Caco-2 (cell line): ENCODE measurements at regions not wholly inside any gene's neighbourhood (a gene's known extent, or its start where the extent isn't known, plus 50 kb on each side); places are given as distances from the start of the nearest gene placed in this dataset.

Experiments used
- BruUV-seq: library from RNA; stranded (reverse); fragments of 400-500 nt; replicated peaks from 2 replicates; lab custom pipeline; 2021; lab: Mats Ljungman, UMichigan
- CTCF ChIA-PET: fragments of 300-600 bp; sonication (Branson Sonifier 250); formaldehyde crosslinking; loops from one replicate; lab custom pipeline; 2022; ENCODE audit warnings: antibody characterized with exemption; lab: Charles Lee
- POLR2A ChIA-PET: fragments of 300-600 bp; sonication (Branson Sonifier 250); formaldehyde crosslinking; loops from one replicate; lab custom pipeline; 2022; ENCODE audit warnings: antibody characterized with exemption; lab: Charles Lee
- DNase-seq, 2 experiments: peaks; one replicate each; pipeline versions ENCODE4 v3.0.0 to v3.0.0-alpha.2; 2020 to 2022
- H3K27me3 ChIP-seq: replicated peaks from 2 replicates; pipeline ENCODE4 v1.6.0; 2011; ENCODE audit warnings: low read length; ENCODE audit not compliant: control insufficient read depth, insufficient read depth
- H3K36me3 ChIP-seq: 2 replicates; pipeline ENCODE4 v1.5.1; 2011; ENCODE audit warnings: low read length; ENCODE audit not compliant: control insufficient read depth, insufficient read depth
- H3K4me1 ChIP-seq: fragments of 250-450 bp; sonication (Bioruptor Pico); 2 replicates; pipeline ENCODE4 v1.5.1; 2020; ENCODE audit warnings: mild to moderate bottlenecking
- H3K4me3 ChIP-seq: 2 replicates; pipeline ENCODE4 v1.5.1; 2011; ENCODE audit warnings: low read depth, mild to moderate bottlenecking, control low read depth, low read length
- H3K9me3 ChIP-seq: fragments of 250-450 bp; sonication (Bioruptor Pico); 2 replicates; pipeline ENCODE4 v1.5.1; 2020; ENCODE audit warnings: mild to moderate bottlenecking, moderate library complexity
- H3K27ac Mint-ChIP-seq: one replicate; pipeline ENCODE4 v1.8.0; 2022; ENCODE audit warnings: mixed read lengths; ENCODE audit not compliant: unreplicated experiment
- H3K27me3 Mint-ChIP-seq: one replicate; pipeline ENCODE4 v1.8.0; 2022; ENCODE audit warnings: mixed read lengths; ENCODE audit not compliant: insufficient read depth, unreplicated experiment
- H3K36me3 Mint-ChIP-seq: one replicate; pipeline ENCODE4 v1.8.0; 2022; ENCODE audit warnings: mild to moderate bottlenecking, mixed read lengths; ENCODE audit not compliant: insufficient read depth, unreplicated experiment
- H3K4me1 Mint-ChIP-seq: one replicate; pipeline ENCODE4 v1.8.0; 2022; ENCODE audit warnings: low read depth, mixed read lengths; ENCODE audit not compliant: unreplicated experiment
- H3K4me3 Mint-ChIP-seq: one replicate; pipeline ENCODE4 v1.8.0; 2022; ENCODE audit warnings: mild to moderate bottlenecking, moderate library complexity, mixed read lengths; ENCODE audit not compliant: unreplicated experiment
- H3K9me3 Mint-ChIP-seq: one replicate; pipeline ENCODE4 v1.8.0; 2022; ENCODE audit warnings: mixed read lengths; ENCODE audit not compliant: unreplicated experiment
- intact Hi-C: fragments of 100-400 bp; cut with micrococcal nuclease; formaldehyde crosslinking; loops from one replicate; pipeline ENCODE4 v1.10.0; 2022; ENCODE audit not compliant: unreplicated experiment
- TF ChIP-seq, protein P1 (sequence below), 2 experiments: fragments of 200-600 bp in 1 of 2; IDR thresholded peaks; 1 replicate in 1 of 2; 2 replicates in 1 of 2; pipeline versions ENCODE4 v1.5.1 to v1.8.0; 2011 to 2022; ENCODE audit warnings: antibody characterized with exemption in 1 of 2, control low read depth in 1 of 2, inconsistent platforms in 1 of 2, low read depth in 1 of 2, low read length in 1 of 2, mild to moderate bottlenecking in 1 of 2, moderate library complexity in 1 of 2; ENCODE audit not compliant: insufficient read depth in 1 of 2, severe bottlenecking in 1 of 2, unreplicated experiment in 1 of 2

DNA sequence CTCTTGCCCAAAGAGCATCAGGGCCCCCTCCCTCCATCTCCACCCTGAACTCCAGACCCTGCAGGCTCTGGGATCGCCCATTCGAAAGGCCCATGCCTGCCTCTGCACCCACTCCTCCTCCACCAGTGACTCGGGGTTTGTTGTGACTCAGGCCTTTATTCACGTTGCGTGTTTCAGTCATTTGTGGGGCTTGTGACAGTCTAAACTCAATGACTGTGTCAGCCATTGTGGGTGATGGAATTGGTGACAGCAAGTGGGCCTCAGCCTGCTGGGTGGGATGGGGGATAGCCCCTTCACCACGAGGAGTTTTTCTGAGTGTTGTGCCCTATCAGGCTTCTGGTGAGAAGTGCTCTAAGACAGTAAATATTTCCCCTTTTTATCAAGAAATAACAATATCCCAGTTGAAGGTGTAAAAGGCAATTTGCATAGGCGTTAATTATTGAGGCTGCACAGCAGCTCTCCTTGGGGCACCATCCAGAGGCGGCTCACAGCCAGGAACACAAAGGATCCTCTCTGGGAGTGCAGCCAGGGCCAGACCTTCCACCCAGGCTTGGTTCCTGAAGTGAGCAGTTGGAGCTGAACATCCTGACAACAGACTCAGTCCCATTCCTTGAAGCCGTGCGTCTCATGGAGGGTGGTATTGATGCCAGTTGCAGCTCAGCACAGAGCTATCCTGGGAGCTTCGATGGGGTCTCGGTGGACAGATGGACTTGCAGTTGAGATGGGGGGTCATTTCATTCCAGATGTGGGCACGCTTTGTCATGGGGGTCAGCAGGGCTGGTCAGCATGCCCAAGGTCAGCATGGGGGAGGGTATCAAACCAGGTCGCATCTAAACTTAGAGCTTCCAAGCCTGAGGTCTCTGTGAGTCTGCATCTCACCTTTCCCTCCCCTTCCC lies 135.6 kb upstream of the CACNA1E start:
- Histone ChIP-seq H3K4me1 (no peaks in the 10 kb centered on the region), H3K36me3 (no peaks in the 10 kb centered on the region), H3K27me3 (peaks cover 2% of the 10 kb centered on the region), H3K9me3 (no peaks in the 10 kb centered on the region), H3K4me3 (no peak overlapping the region)
- Mint-ChIP-seq H3K36me3 (no peaks in the 10 kb centered on the region), H3K9me3 (no peaks in the 10 kb centered on the region), H3K27me3 (peaks cover 15% of the 10 kb centered on the region), H3K4me3 (no peak overlapping the region), H3K4me1 (no peaks in the 10 kb centered on the region), H3K27ac (no peak overlapping the region)
- POLR2A ChIA-PET = no interaction called here
- TF ChIP-seq, protein P1, sequence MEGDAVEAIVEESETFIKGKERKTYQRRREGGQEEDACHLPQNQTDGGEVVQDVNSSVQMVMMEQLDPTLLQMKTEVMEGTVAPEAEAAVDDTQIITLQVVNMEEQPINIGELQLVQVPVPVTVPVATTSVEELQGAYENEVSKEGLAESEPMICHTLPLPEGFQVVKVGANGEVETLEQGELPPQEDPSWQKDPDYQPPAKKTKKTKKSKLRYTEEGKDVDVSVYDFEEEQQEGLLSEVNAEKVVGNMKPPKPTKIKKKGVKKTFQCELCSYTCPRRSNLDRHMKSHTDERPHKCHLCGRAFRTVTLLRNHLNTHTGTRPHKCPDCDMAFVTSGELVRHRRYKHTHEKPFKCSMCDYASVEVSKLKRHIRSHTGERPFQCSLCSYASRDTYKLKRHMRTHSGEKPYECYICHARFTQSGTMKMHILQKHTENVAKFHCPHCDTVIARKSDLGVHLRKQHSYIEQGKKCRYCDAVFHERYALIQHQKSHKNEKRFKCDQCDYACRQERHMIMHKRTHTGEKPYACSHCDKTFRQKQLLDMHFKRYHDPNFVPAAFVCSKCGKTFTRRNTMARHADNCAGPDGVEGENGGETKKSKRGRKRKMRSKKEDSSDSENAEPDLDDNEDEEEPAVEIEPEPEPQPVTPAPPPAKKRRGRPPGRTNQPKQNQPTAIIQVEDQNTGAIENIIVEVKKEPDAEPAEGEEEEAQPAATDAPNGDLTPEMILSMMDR (IDR thresholded peaks at IDR 0.05; ENCODE audit: insufficient read depth in 1 of 2, low read depth in 1 of 2, low read length in 1 of 2, severe bottlenecking in 1 of 2, unreplicated experiment in 1 of 2) = no peak
- BruUV-seq = no TSS peak
- intact Hi-C loops = no loop called here
- DNase-seq = no peak
- CTCF ChIA-PET = interaction anchor here (0.6 kb wide), 1 partner anchor 158 kb away, joined by 3 read pairs; no protein-coding TSS in a partner anchor

DNA sequence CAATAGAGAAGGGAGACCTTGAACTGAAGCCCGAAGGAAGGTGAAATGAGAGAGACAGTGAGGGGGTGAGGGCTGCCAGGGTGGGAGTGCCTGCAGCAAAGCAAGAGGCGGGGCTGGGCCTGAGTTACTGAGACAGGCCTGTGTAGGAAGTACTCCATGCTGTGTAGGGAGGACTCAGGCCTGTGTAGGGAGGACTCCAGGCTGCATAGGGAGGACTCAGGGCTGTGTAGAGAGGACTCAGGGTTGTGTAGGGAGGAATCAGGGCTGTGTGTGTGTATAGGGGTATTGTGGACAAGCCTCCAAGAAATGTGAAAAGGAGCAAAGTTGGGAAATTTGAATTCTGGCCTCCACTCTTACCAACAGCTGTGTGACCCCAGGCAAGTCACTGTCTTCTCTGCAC lies 133.8 kb upstream of the CACNA1E start:
- H3K27me3 ChIP-seq = peaks cover 2% of the 10 kb centered on the region; the same call in 1 of the 2 replicates
- DNase-seq = no peak
- H3K27ac Mint-ChIP-seq = no peak overlapping the region
- ChIA-PET CTCF (no interaction called here), POLR2A (no interaction called here)
- TF ChIP-seq, protein P1 (IDR thresholded peaks at IDR 0.05; ENCODE audit: insufficient read depth in 1 of 2, low read depth in 1 of 2, low read length in 1 of 2, severe bottlenecking in 1 of 2, unreplicated experiment in 1 of 2) = no peak
- peaks cover 7% of the 10 kb centered on the region for H3K4me1 Mint-ChIP-seq
- H3K36me3 ChIP-seq = no peaks in the 10 kb centered on the region
- peaks cover 6% of the 10 kb centered on the region for H3K27me3 Mint-ChIP-seq
- BruUV-seq = no TSS peak
- H3K4me1 ChIP-seq = peaks cover 5% of the 10 kb centered on the region
- H3K9me3 ChIP-seq = no peaks in the 10 kb centered on the region
- no peak overlapping the region for H3K4me3 ChIP-seq
- no peak overlapping the region for H3K4me3 Mint-ChIP-seq
- H3K9me3 Mint-ChIP-seq = no peaks in the 10 kb centered on the region
- no peaks in the 10 kb centered on the region for H3K36me3 Mint-ChIP-seq
- intact Hi-C loops = no loop called here

DNA sequence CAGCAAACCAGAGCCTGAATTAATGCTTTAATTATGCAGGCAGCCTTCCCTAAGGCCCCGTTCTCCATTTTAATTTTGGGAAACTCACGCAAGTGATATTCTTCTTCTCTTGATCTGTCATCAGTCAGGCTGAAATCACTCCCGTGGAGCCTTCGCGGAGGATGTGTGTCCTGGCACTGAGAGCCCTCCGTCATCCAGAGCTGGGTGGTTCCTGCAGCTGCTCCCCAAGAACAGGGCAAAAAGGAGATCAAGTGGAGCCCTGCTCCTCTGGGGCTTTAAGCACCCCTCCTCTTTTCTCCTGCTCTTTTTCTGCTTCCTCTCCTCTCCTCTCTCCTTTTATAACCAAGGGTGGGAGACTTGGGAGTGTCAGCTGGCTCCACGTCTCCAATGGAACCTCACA lies 133.2 kb upstream of the CACNA1E start:
- no peak overlapping the region for H3K4me3 Mint-ChIP-seq
- H3K36me3 Mint-ChIP-seq = no peaks in the 10 kb centered on the region
- H3K4me1 Mint-ChIP-seq = peaks cover 7% of the 10 kb centered on the region
- POLR2A ChIA-PET = no interaction called here
- H3K9me3 Mint-ChIP-seq = no peaks in the 10 kb centered on the region
- intact Hi-C loops = loop anchor here (10.0 kb wide), 1 partner anchor 155 kb away; no protein-coding TSS in a partner anchor
- H3K4me1 ChIP-seq = peaks cover 5% of the 10 kb centered on the region
- peaks cover 6% of the 10 kb centered on the region for H3K27me3 Mint-ChIP-seq
- no peak overlapping the region for H3K4me3 ChIP-seq
- no peak overlapping the region for H3K27ac Mint-ChIP-seq
- CTCF ChIA-PET = no interaction called here
- peaks cover 2% of the 10 kb centered on the region; the same call in 1 of the 2 replicates for H3K27me3 ChIP-seq
- H3K36me3 ChIP-seq = no peaks in the 10 kb centered on the region
- TF ChIP-seq, protein P1 (IDR thresholded peaks at IDR 0.05; ENCODE audit: insufficient read depth in 1 of 2, low read depth in 1 of 2, low read length in 1 of 2, severe bottlenecking in 1 of 2, unreplicated experiment in 1 of 2) = no peak
- H3K9me3 ChIP-seq = no peaks in the 10 kb centered on the region
- BruUV-seq = no TSS peak
- no peak for DNase-seq
